ENCODE measurements at regions not wholly inside any gene's neighbourhood (a gene's known extent, or its start where the extent isn't known, plus 50 kb on each side); places are given as distances from the start of the nearest gene placed in this dataset.

DNA sequence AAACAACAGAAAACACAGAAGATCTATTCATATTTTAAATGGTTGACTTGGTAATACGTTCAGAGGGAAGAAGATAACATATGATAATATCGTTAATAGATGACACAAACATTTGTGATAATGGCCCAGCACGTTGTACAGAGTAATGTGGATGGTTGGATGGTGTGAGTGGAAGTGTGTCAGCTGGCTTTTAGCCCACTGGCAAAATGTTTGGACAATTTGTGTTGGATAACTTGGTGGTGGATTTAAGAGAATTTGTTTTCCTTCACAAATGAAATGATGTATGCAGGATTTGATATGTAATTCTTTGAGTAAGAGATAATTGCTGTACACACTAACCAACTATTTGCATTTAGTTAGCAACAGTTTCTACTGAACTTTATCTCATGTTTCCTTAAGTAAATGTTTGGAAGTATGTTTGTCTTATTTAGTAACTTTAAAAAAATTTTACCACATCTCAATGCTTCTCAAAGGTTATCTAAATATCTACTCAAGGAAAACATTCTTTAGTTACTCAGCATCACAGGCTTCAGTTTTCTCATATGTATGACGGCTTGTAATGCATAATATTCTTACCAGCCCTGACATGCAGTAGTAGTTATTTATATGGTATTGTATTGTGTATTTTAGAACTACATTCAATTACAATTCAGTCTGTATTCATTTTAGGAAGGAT is 328.5 kb upstream of the GOLIM4 start:
- 22 to 47% (median 29%) methylated on average over 4 of the region's 4 CpGs for WGBS, 3 donors
- Histone ChIP-seq H3K27me3 (no peaks in the 10 kb centered on the region), H3K4me1 (ENCODE audit: insufficient read depth) (no peaks in the 10 kb centered on the region), H3K27ac (no peak overlapping the region), H3K9me3 (no peaks in the 10 kb centered on the region), H3K36me3 (no peaks in the 10 kb centered on the region), H3K4me3 (no peak overlapping the region)
- TF ChIP-seq EP300 (IDR thresholded peaks at IDR 0.05) = no peak
- intact Hi-C loops (cut with DNase I) = no loop called here
- DNase-seq = no peak

DNA sequence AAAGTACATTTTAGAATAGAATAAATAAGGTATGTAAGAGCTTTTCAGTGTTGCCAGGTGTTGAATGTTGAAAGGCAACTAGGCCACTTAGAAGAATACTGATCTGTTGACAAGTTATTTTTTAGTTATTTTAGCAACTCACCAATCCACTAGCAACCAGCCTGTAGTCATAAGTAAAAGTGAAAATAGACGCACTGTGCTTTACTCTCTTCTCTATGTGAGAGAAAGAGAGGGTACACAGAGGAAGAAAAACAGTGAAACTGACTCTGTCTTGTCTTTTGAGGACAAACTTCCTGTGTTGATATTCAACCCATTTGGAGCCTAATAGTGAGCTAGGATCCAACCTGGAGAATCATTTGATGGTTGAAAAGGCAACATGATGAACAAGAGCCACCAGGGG is 327.1 kb upstream of the GOLIM4 start:
- no peak for DNase-seq
- Histone ChIP-seq H3K9me3 (no peaks in the 10 kb centered on the region), H3K4me1 (ENCODE audit: insufficient read depth) (no peaks in the 10 kb centered on the region), H3K27ac (no peak overlapping the region), H3K4me3 (no peak overlapping the region), H3K27me3 (no peaks in the 10 kb centered on the region), H3K36me3 (no peaks in the 10 kb centered on the region)
- TF ChIP-seq POLR2A (IDR thresholded peaks at IDR 0.05) (no peak), EP300 (IDR thresholded peaks at IDR 0.05) (no peak)
- TF ChIP-seq, protein P1, sequence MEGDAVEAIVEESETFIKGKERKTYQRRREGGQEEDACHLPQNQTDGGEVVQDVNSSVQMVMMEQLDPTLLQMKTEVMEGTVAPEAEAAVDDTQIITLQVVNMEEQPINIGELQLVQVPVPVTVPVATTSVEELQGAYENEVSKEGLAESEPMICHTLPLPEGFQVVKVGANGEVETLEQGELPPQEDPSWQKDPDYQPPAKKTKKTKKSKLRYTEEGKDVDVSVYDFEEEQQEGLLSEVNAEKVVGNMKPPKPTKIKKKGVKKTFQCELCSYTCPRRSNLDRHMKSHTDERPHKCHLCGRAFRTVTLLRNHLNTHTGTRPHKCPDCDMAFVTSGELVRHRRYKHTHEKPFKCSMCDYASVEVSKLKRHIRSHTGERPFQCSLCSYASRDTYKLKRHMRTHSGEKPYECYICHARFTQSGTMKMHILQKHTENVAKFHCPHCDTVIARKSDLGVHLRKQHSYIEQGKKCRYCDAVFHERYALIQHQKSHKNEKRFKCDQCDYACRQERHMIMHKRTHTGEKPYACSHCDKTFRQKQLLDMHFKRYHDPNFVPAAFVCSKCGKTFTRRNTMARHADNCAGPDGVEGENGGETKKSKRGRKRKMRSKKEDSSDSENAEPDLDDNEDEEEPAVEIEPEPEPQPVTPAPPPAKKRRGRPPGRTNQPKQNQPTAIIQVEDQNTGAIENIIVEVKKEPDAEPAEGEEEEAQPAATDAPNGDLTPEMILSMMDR (IDR thresholded peaks at IDR 0.05) = no peak
- intact Hi-C loops (cut with DNase I) = no loop called here
- WGBS, 3 donors = 78 to 86% (median 80%) methylated on average over 1 of the region's 1 CpG

DNA sequence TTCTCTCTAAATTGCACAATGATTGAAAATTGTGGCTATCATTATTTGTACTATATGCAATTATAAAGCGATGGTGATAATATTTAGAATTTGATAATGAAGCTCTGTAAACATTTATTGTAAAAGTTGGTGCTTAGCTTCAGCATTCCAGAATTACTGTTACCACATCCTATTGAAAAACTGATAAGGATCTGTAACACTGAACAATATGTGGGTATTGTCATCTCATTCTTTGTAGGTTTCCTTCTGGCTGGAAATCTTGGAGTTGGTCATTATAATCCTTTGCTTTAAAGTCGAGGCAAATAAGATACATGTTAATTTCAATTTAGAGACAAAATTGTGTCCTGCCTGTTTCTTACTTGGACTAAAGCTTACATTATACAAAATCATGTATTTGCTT is 323.4 kb upstream of the GOLIM4 start:
- intact Hi-C loops (cut with DNase I) = no loop called here
- H3K36me3 ChIP-seq = no peaks in the 10 kb centered on the region
- no peaks in the 10 kb centered on the region for H3K9me3 ChIP-seq
- no peak overlapping the region for H3K27ac ChIP-seq
- no peaks in the 10 kb centered on the region for H3K27me3 ChIP-seq
- H3K4me1 ChIP-seq (ENCODE audit: insufficient read depth) = no peaks in the 10 kb centered on the region
- 79 to 88% (median 87%) methylated on average over 2 of the region's 2 CpGs for WGBS, 3 donors
- no peak overlapping the region for H3K4me3 ChIP-seq
- no peak for TF ChIP-seq EP300 (IDR thresholded peaks at IDR 0.05)
- no peak for TF ChIP-seq POLR2A (IDR thresholded peaks at IDR 0.05)
- TF ChIP-seq, protein P1 (IDR thresholded peaks at IDR 0.05) = no peak
- no peak for DNase-seq

DNA sequence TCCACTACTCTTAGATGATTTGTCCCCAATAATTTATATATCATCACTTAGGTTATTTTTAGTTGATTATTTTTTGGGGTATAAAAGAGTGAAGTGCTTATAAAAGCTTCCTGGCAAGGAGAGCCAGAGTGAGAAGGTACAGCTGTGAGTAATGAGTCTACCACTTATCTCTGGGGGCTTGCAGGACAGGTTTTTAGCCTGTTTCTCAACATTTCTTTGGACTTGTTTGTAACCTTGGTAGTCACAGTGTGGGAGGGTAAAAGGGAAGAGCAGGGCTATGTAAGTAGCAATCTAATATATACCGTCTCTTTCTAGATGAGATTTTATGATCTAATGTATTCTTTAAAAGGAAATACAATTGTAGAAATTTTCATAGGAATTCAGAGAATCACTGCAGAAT is 321.3 kb upstream of the GOLIM4 start:
- 9 to 21% (median 12%) methylated on average over 1 of the region's 1 CpG for WGBS, 3 donors
- Histone ChIP-seq H3K27ac (no peak overlapping the region), H3K9me3 (no peaks in the 10 kb centered on the region), H3K4me3 (no peak overlapping the region), H3K27me3 (no peaks in the 10 kb centered on the region), H3K36me3 (no peaks in the 10 kb centered on the region), H3K4me1 (ENCODE audit: insufficient read depth) (no peaks in the 10 kb centered on the region)
- DNase-seq = no peak
- intact Hi-C loops (cut with DNase I) = no loop called here
- TF ChIP-seq, protein P1 (IDR thresholded peaks at IDR 0.05) = no peak
- no peak for TF ChIP-seq POLR2A (IDR thresholded peaks at IDR 0.05)
- no peak for TF ChIP-seq EP300 (IDR thresholded peaks at IDR 0.05)

DNA sequence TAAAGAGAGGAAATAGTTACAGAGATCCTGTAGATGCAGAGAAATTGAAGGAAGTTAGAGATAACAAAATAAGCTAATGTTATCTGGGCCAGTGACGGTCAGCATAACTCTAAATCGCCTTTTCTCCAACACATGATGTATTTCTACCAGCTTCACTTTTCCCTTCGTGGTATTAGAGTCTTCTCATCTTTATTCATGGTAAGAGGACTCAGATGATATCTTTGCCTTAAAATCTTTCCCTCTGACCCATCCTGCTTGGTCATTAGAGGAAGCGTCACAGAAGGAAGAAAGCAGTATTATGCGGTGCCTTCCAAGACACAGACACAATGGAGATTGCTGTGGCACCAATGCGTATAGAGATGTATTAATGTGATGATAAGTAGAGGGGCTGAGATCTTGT is 320.7 kb upstream of the GOLIM4 start:
- H3K4me3 ChIP-seq = no peak overlapping the region
- no peak for TF ChIP-seq POLR2A (IDR thresholded peaks at IDR 0.05)
- TF ChIP-seq, protein P1 (IDR thresholded peaks at IDR 0.05) = no peak
- no peak for TF ChIP-seq EP300 (IDR thresholded peaks at IDR 0.05)
- H3K27ac ChIP-seq = no peak overlapping the region
- H3K9me3 ChIP-seq = no peaks in the 10 kb centered on the region
- no peaks in the 10 kb centered on the region for H3K36me3 ChIP-seq
- WGBS, 3 donors = 75 to 79% (median 76%) methylated on average over 6 of the region's 6 CpGs
- no peak for DNase-seq
- H3K4me1 ChIP-seq (ENCODE audit: insufficient read depth) = no peaks in the 10 kb centered on the region
- intact Hi-C loops (cut with DNase I) = no loop called here
- no peaks in the 10 kb centered on the region for H3K27me3 ChIP-seq

Data from ovary (tissue), 7 donors.